Right lobe of liver (tissue), 6 donors: ENCODE measurements at regions not wholly inside any gene's neighbourhood (a gene's known extent, or its start where the extent isn't known, plus 50 kb on each side); places are given as distances from the start of the nearest gene placed in this dataset.

Experiments
- ATAC-seq, 4 donors: fragments of 200-7000 bp; cut with Tn5 transposase; one replicate each; pipeline ENCODE4 v1.9.1; 2020; ENCODE audit warnings: mild to moderate bottlenecking in 4 of 4, moderate library complexity in 4 of 4
- DNase-seq, 3 donors: peaks; one replicate each; pipeline ENCODE4 v3.0.0-alpha.2; 2020
- H3K27ac ChIP-seq, 3 donors: fragments of 200-600 bp; one replicate each; pipeline ENCODE4 v1.8.0; 2022
- H3K27me3 ChIP-seq, 2 donors: fragments of 200-600 bp; one replicate each; pipeline ENCODE4 v1.8.0; 2022
- H3K36me3 ChIP-seq, 4 donors: fragments of 200-600 bp; sonication (generic) in 1 of 4; one replicate each; pipeline versions ENCODE4 v1.5.1 to v1.8.0; 2017 to 2022; ENCODE audit warnings: control low read depth in 1 of 4
- H3K4me1 ChIP-seq, 4 donors: fragments of 200-600 bp; sonication (generic) in 1 of 4; one replicate each; pipeline versions ENCODE4 v1.5.1 to v1.8.0; 2017 to 2022; ENCODE audit warnings: control low read depth in 1 of 4
- H3K4me3 ChIP-seq, 3 donors: fragments of 200-600 bp; one replicate each; pipeline ENCODE4 v1.8.0; 2022
- H3K9me3 ChIP-seq, 4 donors: fragments of 200-600 bp; sonication (generic) in 1 of 4; one replicate each; pipeline versions ENCODE4 v1.5.1 to v1.8.0; 2017 to 2022; ENCODE audit warnings: control low read depth in 1 of 4
- CTCF ChIP-seq, 4 donors: fragments of 200-600 bp in 3 of 4; fragments of 450-650 bp in 1 of 4; IDR thresholded peaks; one replicate each; pipeline versions ENCODE4 v1.5.1 to v1.8.0; 2016 to 2022; ENCODE audit warnings: antibody characterized with exemption in 4 of 4, mild to moderate bottlenecking in 2 of 4
- POLR2A ChIP-seq: fragments of 450-650 bp; IDR thresholded peaks from one replicate; pipeline ENCODE4 v1.6.1; 2017; ENCODE audit warnings: antibody characterized with exemption, mild to moderate bottlenecking
- WGBS: methylation state at CpG from one replicate; pipeline ENCODE4 v1.1.6; 2018; ENCODE audit warnings: low coverage, low lambda C conversion rate; ENCODE audit not compliant: insufficient coverage; ENCODE audit errors: missing lambda C conversion rate; 5-methylcytosine and 5-hydroxymethylcytosine counted together
- intact Hi-C, 2 donors: fragments of 100-400 bp; cut with DNase I; formaldehyde crosslinking; loops; one replicate each; pipeline versions ENCODE4 v1.11.2 to v1.14.1; 2022
- donor health status: DM: no; HTN: yes; CAD: no.
- donor health status: DM: no; HTN: no; CAD: no.
- donor health status: DM: no; HTN: no; CAD: no.
- donor health status: DM: no; HTN: yes; CAD: no.
- donor health status: DM: no; HTN: yes; CAD: no.

GRCh38 chr5:173538654-173539053, 77.8 kb downstream of the BOD1 start:
- DNase-seq (no peak), ATAC-seq (no peak)
- Histone ChIP-seq H3K4me3 (no peak overlapping the region), H3K27me3 (no peaks in the 10 kb centered on the region), H3K36me3 (no peaks in the 10 kb centered on the region), H3K9me3 (no peaks in the 10 kb centered on the region), H3K27ac (no peak overlapping the region), H3K4me1 (no peaks in the 10 kb centered on the region)
- TF ChIP-seq CTCF (IDR thresholded peaks at IDR 0.05), result no peak
- TF ChIP-seq POLR2A, result no peak
- 29% methylated on average over 1 of the region's 1 CpG for WGBS
- intact Hi-C loops, result no loop called here

GRCh38 chr5:173538018-173538417, 78.4 kb downstream of the BOD1 start:
- H3K27ac ChIP-seq, result no peak overlapping the region
- no peak for DNase-seq
- no peaks in the 10 kb centered on the region for H3K27me3 ChIP-seq
- H3K4me3 ChIP-seq, result no peak overlapping the region
- ATAC-seq, result no peak
- TF ChIP-seq POLR2A (no peak), CTCF (IDR thresholded peaks at IDR 0.05) (no peak)
- H3K9me3 ChIP-seq, result no peaks in the 10 kb centered on the region
- intact Hi-C loops, result no loop called here
- H3K36me3 ChIP-seq, result no peaks in the 10 kb centered on the region
- H3K4me1 ChIP-seq, result no peaks in the 10 kb centered on the region
- 71% methylated on average over 6 of the region's 6 CpGs for WGBS

GRCh38 chr5:173537228-173537627, 79.2 kb downstream of the BOD1 start:
- Histone ChIP-seq H3K4me3 (no peak overlapping the region), H3K27ac (no peak overlapping the region), H3K36me3 (no peaks in the 10 kb centered on the region), H3K27me3 (no peaks in the 10 kb centered on the region), H3K9me3 (no peaks in the 10 kb centered on the region), H3K4me1 (no peaks in the 10 kb centered on the region)
- DNase-seq (no peak), ATAC-seq (no peak)
- intact Hi-C loops, result no loop called here
- TF ChIP-seq POLR2A (no peak), CTCF (IDR thresholded peaks at IDR 0.05) (no peak)
- 54% methylated on average over 5 of the region's 5 CpGs for WGBS

- no peaks in the 10 kb centered on the region for H3K9me3 ChIP-seq
- H3K36me3 ChIP-seq, result no peaks in the 10 kb centered on the region
- no peaks in the 10 kb centered on the region for H3K27me3 ChIP-seq
- no peak for TF ChIP-seq CTCF (IDR thresholded peaks at IDR 0.05)
- no peak for TF ChIP-seq POLR2A
- no peak for ATAC-seq
- intact Hi-C loops, result no loop called here
- no peaks in the 10 kb centered on the region for H3K4me1 ChIP-seq
- no peak overlapping the region for H3K27ac ChIP-seq
- WGBS, result 33% methylated on average over 3 of the region's 3 CpGs
- no peak overlapping the region for H3K4me3 ChIP-seq
- no peak for DNase-seq
Observed at GRCh38 chr5:173535976-173536639, 80.3 kb downstream of the BOD1 start.
